ENCODE measurements at regions not wholly inside any gene's neighbourhood (a gene's known extent, or its start where the extent isn't known, plus 50 kb on each side); places are given as distances from the start of the nearest gene placed in this dataset.
"Not testable (repeated sequence)": the region's sequence is repeated elsewhere in the genome, so short reads cannot be mapped to it uniquely, and the experiment has no call there.

GRCh38 chr9:86515221-86515620, 161.0 kb upstream of the TUT7 start:
- no peak for DNase-seq

- no peak for DNase-seq
These were observed 159.2 kb upstream of the TUT7 start for GRCh38 chr9:86513429-86513828.

GRCh38 chr9:86512929-86513328, 158.7 kb upstream of the TUT7 start:
- DNase-seq, result no peak

- no peak for DNase-seq
These were observed 157.6 kb upstream of the TUT7 start for GRCh38 chr9:86511614-86512360.

GRCh38 chr9:86508208-86508903, 154.1 kb upstream of the TUT7 start:
- DNase-seq, result no peak

GRCh38 chr9:86507212-86507630, 153.0 kb upstream of the TUT7 start:
- DNase-seq, result no peak

GRCh38 chr9:86503942-86504341, 149.7 kb upstream of the TUT7 start:
- DNase-seq, result no peak

- DNase-seq, result no peak
These were observed 149.1 kb upstream of the TUT7 start for GRCh38 chr9:86503314-86503713.

GRCh38 chr9:86500667-86501435, 146.6 kb upstream of the TUT7 start:
- DNase-seq, result no peak

GRCh38 chr9:86500031-86500430, 145.8 kb upstream of the TUT7 start:
- no peak for DNase-seq

- no peak for DNase-seq
These were observed 140.5 kb upstream of the TUT7 start for GRCh38 chr9:86494644-86495111.

GRCh38 chr9:86491468-86492266, 137.5 kb upstream of the TUT7 start:
- DNase-seq, result no peak

GRCh38 chr9:86488794-86489193, 134.6 kb upstream of the TUT7 start:
- no peak for DNase-seq

GRCh38 chr9:86488345-86488744, 134.1 kb upstream of the TUT7 start:
- no peak for DNase-seq

GRCh38 chr9:86487838-86488233, 133.6 kb upstream of the TUT7 start:
- DNase-seq, result no peak

GRCh38 chr9:86486891-86487837, 133.0 kb upstream of the TUT7 start:
- peak; percentile 48 for DNase-seq

- DNase-seq, result no peak
These were observed 131.1 kb upstream of the TUT7 start for GRCh38 chr9:86485359-86485758.

GRCh38 chr9:86483496-86483895, 129.3 kb upstream of the TUT7 start:
- DNase-seq, result no peak

GRCh38 chr9:86481466-86481865, 127.3 kb upstream of the TUT7 start:
- no peak for DNase-seq

GRCh38 chr9:86475255-86475654, 121.0 kb upstream of the TUT7 start:
- not testable (repeated sequence) for DNase-seq

GRCh38 chr9:86471171-86471815, 117.1 kb upstream of the TUT7 start:
- no peak for DNase-seq
